Esophagus muscularis mucosa (tissue), 3 donors: ENCODE measurements at regions not wholly inside any gene's neighbourhood (a gene's known extent, or its start where the extent isn't known, plus 50 kb on each side); places are given as distances from the start of the nearest gene placed in this dataset.
"Not testable (repeated sequence)": the region's sequence is repeated elsewhere in the genome, so short reads cannot be mapped to it uniquely, and the experiment has no call there.

ENCODE experiments used
- POLR2A ChIP-seq: fragments of 450-650 bp; IDR thresholded peaks from one replicate; pipeline ENCODE4 v1.6.1; 2017; ENCODE audit warnings: antibody characterized with exemption, moderate library complexity, mild to moderate bottlenecking, low read depth
- POLR2AphosphoS5 ChIP-seq, 2 donors: sonication (generic); formaldehyde crosslinking; IDR thresholded peaks; one replicate each; pipeline ENCODE4 v1.6.1; 2017; ENCODE audit warnings: antibody characterized with exemption in 2 of 2
- TF ChIP-seq, protein P1 (sequence below), 3 experiments: fragments of 200-600 bp in 2 of 3; fragments of 450-650 bp in 1 of 3; sonication (generic) in 2 of 3; IDR thresholded peaks; one replicate each; pipeline ENCODE4 v1.5.1; 2017 to 2019; ENCODE audit warnings: antibody characterized with exemption in 3 of 3, mild to moderate bottlenecking in 2 of 3, moderate library complexity in 1 of 3

DNA sequence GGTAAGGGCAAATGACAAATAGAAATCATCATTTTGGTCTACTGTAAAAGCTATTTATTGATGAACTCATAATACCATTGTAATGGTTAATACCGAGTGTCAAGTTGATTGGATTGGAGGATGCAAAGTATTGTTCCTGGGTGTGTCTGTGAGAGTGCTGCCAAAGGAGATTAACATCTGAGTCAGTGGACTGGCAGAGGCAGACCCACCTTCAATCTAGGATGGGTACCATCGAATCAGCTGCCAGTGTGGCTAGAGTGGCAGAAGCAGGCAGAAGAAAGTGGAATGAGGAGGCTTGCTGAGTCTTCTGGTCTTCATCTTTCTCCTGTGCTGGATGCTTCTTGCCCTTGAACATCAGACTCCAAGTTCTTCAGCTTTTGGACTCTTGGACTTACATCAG, 2092.2 kb upstream of the RAG2 start:
- not testable (repeated sequence) for TF ChIP-seq POLR2A; POLR2AphosphoS5 (IDR thresholded peaks at IDR 0.05)
- TF ChIP-seq, protein P1, sequence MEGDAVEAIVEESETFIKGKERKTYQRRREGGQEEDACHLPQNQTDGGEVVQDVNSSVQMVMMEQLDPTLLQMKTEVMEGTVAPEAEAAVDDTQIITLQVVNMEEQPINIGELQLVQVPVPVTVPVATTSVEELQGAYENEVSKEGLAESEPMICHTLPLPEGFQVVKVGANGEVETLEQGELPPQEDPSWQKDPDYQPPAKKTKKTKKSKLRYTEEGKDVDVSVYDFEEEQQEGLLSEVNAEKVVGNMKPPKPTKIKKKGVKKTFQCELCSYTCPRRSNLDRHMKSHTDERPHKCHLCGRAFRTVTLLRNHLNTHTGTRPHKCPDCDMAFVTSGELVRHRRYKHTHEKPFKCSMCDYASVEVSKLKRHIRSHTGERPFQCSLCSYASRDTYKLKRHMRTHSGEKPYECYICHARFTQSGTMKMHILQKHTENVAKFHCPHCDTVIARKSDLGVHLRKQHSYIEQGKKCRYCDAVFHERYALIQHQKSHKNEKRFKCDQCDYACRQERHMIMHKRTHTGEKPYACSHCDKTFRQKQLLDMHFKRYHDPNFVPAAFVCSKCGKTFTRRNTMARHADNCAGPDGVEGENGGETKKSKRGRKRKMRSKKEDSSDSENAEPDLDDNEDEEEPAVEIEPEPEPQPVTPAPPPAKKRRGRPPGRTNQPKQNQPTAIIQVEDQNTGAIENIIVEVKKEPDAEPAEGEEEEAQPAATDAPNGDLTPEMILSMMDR (IDR thresholded peaks at IDR 0.05): not testable (repeated sequence)
